GM23338 (cell line): ENCODE measurements at regions not wholly inside any gene's neighbourhood (a gene's known extent, or its start where the extent isn't known, plus 50 kb on each side); places are given as distances from the start of the nearest gene placed in this dataset.

Source experiments
- CREB1 ChIP-seq: fragments of 250-450 bp; sonication (Bioruptor Pico); IDR thresholded peaks from 2 replicates; pipeline ENCODE4 v1.5.0; 2020; ENCODE audit warnings: low read depth, mild to moderate bottlenecking, moderate library complexity
- EZH2 ChIP-seq: fragments of 200-600 bp; sonication (generic); IDR thresholded peaks from one replicate; pipeline ENCODE4 v1.8.0; 2017; ENCODE audit warnings: antibody characterized with exemption, mild to moderate bottlenecking, low read depth; ENCODE audit not compliant: unreplicated experiment
- EZH2phosphoT487 ChIP-seq: fragments of 200-600 bp; sonication (generic); IDR thresholded peaks from one replicate; pipeline ENCODE4 v1.8.1; 2018; ENCODE audit warnings: antibody characterized with exemption; ENCODE audit not compliant: unreplicated experiment
- JUNB ChIP-seq: IDR thresholded peaks from one replicate; pipeline ENCODE4 v1.6.1; 2016; ENCODE audit warnings: antibody characterized with exemption; ENCODE audit not compliant: unreplicated experiment
- NANOG ChIP-seq: IDR thresholded peaks from 2 replicates; pipeline ENCODE4 v1.6.1; 2016; ENCODE audit warnings: antibody characterized with exemption, borderline replicate concordance
- POLR2AphosphoS5 ChIP-seq: IDR thresholded peaks from 2 replicates; pipeline ENCODE4 v1.6.1; 2016; ENCODE audit warnings: antibody characterized with exemption, low read depth
- REST ChIP-seq: IDR thresholded peaks from one replicate; pipeline ENCODE4 v1.6.1; 2018; ENCODE audit warnings: antibody characterized with exemption; ENCODE audit not compliant: unreplicated experiment
- STAT1 ChIP-seq: IDR thresholded peaks from one replicate; pipeline ENCODE4 v1.6.1; 2016; ENCODE audit warnings: antibody characterized with exemption; ENCODE audit not compliant: unreplicated experiment
- ZNF114 ChIP-seq: fragments of 250-450 bp; sonication (Bioruptor Pico); IDR thresholded peaks from 2 replicates; pipeline ENCODE4 v1.5.0; 2020; ENCODE audit warnings: mild to moderate bottlenecking, moderate library complexity
- ZNF331 ChIP-seq: fragments of 250-450 bp; sonication (Bioruptor Pico); IDR thresholded peaks from 2 replicates; pipeline ENCODE4 v1.5.0; 2020; ENCODE audit warnings: low read depth, mild to moderate bottlenecking, moderate library complexity
- TF ChIP-seq, protein P1 (sequence below), 2 experiments: fragments of 200-600 bp in 1 of 2; sonication (generic) in 1 of 2; conservative IDR thresholded peaks; 2 replicates each; pipeline versions ENCODE4 v1.5.1 to v1.6.1; 2016 to 2017; ENCODE audit warnings: antibody characterized with exemption in 2 of 2, low read depth in 2 of 2, mild to moderate bottlenecking in 2 of 2, moderate library complexity in 1 of 2
- TF ChIP-seq, protein P2 (sequence below): IDR thresholded peaks from 2 replicates; pipeline ENCODE4 v1.6.1; 2016; ENCODE audit warnings: antibody characterized with exemption

DNA sequence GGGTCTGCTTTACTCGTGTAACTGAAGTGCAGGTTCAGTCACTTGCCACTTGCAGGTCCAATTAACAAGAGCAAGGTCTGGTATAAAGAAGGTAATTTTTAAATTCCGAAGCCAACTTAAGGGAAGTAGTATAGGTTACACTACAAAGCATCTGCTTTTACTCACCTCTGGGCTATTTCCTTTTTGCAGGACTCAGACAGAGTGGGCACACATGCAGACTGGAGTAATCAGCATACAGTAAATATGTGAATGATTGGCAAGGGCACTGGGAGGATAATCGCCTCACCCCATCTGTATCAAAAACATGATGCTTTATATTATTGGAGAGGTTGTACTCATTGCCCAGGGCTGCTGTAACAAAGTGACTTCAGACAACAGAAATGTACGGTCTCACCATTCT lies 160.1 kb upstream of the CDH5 start:
- TF ChIP-seq, protein P1, sequence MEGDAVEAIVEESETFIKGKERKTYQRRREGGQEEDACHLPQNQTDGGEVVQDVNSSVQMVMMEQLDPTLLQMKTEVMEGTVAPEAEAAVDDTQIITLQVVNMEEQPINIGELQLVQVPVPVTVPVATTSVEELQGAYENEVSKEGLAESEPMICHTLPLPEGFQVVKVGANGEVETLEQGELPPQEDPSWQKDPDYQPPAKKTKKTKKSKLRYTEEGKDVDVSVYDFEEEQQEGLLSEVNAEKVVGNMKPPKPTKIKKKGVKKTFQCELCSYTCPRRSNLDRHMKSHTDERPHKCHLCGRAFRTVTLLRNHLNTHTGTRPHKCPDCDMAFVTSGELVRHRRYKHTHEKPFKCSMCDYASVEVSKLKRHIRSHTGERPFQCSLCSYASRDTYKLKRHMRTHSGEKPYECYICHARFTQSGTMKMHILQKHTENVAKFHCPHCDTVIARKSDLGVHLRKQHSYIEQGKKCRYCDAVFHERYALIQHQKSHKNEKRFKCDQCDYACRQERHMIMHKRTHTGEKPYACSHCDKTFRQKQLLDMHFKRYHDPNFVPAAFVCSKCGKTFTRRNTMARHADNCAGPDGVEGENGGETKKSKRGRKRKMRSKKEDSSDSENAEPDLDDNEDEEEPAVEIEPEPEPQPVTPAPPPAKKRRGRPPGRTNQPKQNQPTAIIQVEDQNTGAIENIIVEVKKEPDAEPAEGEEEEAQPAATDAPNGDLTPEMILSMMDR (conservative IDR thresholded peaks at IDR 0.05; ENCODE audit: low read depth in 2 of 2) = no peak
- no peak for TF ChIP-seq EZH2
- TF ChIP-seq POLR2AphosphoS5 = no peak
- no peak for TF ChIP-seq JUNB
- TF ChIP-seq CREB1 = no peak
- TF ChIP-seq REST = no peak
- TF ChIP-seq, protein P2, sequence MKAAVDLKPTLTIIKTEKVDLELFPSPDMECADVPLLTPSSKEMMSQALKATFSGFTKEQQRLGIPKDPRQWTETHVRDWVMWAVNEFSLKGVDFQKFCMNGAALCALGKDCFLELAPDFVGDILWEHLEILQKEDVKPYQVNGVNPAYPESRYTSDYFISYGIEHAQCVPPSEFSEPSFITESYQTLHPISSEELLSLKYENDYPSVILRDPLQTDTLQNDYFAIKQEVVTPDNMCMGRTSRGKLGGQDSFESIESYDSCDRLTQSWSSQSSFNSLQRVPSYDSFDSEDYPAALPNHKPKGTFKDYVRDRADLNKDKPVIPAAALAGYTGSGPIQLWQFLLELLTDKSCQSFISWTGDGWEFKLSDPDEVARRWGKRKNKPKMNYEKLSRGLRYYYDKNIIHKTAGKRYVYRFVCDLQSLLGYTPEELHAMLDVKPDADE = no peak
- TF ChIP-seq EZH2phosphoT487 = no peak
- TF ChIP-seq ZNF331 (CRISPR knock-in tag) = no peak
- TF ChIP-seq STAT1 = no peak
- no peak for TF ChIP-seq NANOG
- no peak for TF ChIP-seq ZNF114 (CRISPR knock-in tag)
